Panc1 (cell line): ENCODE measurements at regions not wholly inside any gene's neighbourhood (a gene's known extent, or its start where the extent isn't known, plus 50 kb on each side); places are given as distances from the start of the nearest gene placed in this dataset.
"Not testable (repeated sequence)": the region's sequence is repeated elsewhere in the genome, so short reads cannot be mapped to it uniquely, and the experiment has no call there.

Experiments used
- ATAC-seq: fragments of 200-7000 bp; cut with Tn5 transposase; 2 replicates; pipeline ENCODE4 v1.9.1; 2020; ENCODE audit warnings: mild to moderate bottlenecking, moderate library complexity
- BruUV-seq: library from RNA; stranded (reverse); fragments of 400-500 nt; replicated peaks from 2 replicates; lab custom pipeline; 2021; lab: Mats Ljungman, UMichigan
- CTCF ChIA-PET: fragments of 300-600 bp; sonication (Branson Sonifier 250); formaldehyde crosslinking; loops from one replicate; lab custom pipeline; 2022; ENCODE audit warnings: antibody characterized with exemption; lab: Charles Lee
- POLR2A ChIA-PET: fragments of 300-600 bp; sonication (Branson Sonifier 250); formaldehyde crosslinking; loops from one replicate; lab custom pipeline; 2022; ENCODE audit warnings: antibody characterized with exemption; lab: Charles Lee
- DNase-seq: peaks from one replicate; pipeline ENCODE4 v3.0.0-alpha.2; 2010; ENCODE audit warnings: low read depth, low spot score
- H3K27ac ChIP-seq: 2 replicates; pipeline ENCODE4 v1.5.1; 2011; ENCODE audit warnings: mild to moderate bottlenecking, low read length, inconsistent platforms
- H3K27me3 ChIP-seq: fragments of 200-500 bp; sonication (Bioruptor generic); 2 replicates; pipeline ENCODE4 v1.6.0; 2014; ENCODE audit warnings: low read length, inconsistent platforms; ENCODE audit not compliant: control insufficient read depth, insufficient read depth
- H3K36me3 ChIP-seq: fragments of 200-500 bp; sonication (Bioruptor generic); 2 replicates; pipeline ENCODE4 v1.5.1; 2014; ENCODE audit warnings: inconsistent platforms, mild to moderate bottlenecking, low read length, moderate library complexity; ENCODE audit not compliant: control insufficient read depth, insufficient read depth
- H3K4me1 ChIP-seq: 2 replicates; pipeline ENCODE4 v1.5.1; 2011; ENCODE audit warnings: inconsistent platforms, mild to moderate bottlenecking, low read length, moderate library complexity; ENCODE audit not compliant: control insufficient read depth, insufficient read depth
- H3K4me3 ChIP-seq, 2 experiments: 2 replicates each; pipeline ENCODE4 v1.5.1; 2011 to 2012; ENCODE audit warnings: low read depth in 2 of 2, low read length in 2 of 2, mild to moderate bottlenecking in 2 of 2, inconsistent platforms in 1 of 2, moderate library complexity in 1 of 2
- H3K9me3 ChIP-seq: fragments of 200-500 bp; sonication (Bioruptor generic); 2 replicates; pipeline ENCODE4 v1.5.1; 2014; ENCODE audit warnings: low read depth, mild to moderate bottlenecking, inconsistent platforms, low read length, moderate library complexity; ENCODE audit not compliant: control insufficient read depth, insufficient read depth
- POLR2AphosphoS5 ChIP-seq: IDR thresholded peaks from 2 replicates; pipeline ENCODE4 v1.6.1; 2012; ENCODE audit warnings: mild to moderate bottlenecking, low read depth, low read length, moderate library complexity
- REST ChIP-seq, 2 experiments: IDR thresholded peaks; 2 replicates each; pipeline ENCODE4 v1.6.1; 2011 to 2012; ENCODE audit warnings: low read depth in 2 of 2, control low read depth in 1 of 2, low read length in 1 of 2, mild to moderate bottlenecking in 1 of 2, moderate library complexity in 1 of 2; ENCODE audit not compliant: insufficient read depth in 1 of 2
- SIN3A ChIP-seq: IDR thresholded peaks from 2 replicates; pipeline ENCODE4 v1.6.1; 2012; ENCODE audit warnings: low read depth, mild to moderate bottlenecking, low read length, moderate library complexity, borderline replicate concordance; ENCODE audit not compliant: insufficient read depth
- TCF7L2 ChIP-seq: IDR thresholded peaks from 2 replicates; pipeline ENCODE4 v1.6.1; 2011; ENCODE audit warnings: mild to moderate bottlenecking, low read depth, low read length, inconsistent platforms
- in situ Hi-C: cut with HindIII; loops from 2 replicates; pipeline ENCODE4 v1.10.0; 2016; ENCODE audit warnings: low sequenced_read_pairs, low pct_unique_long_range_greater_than_20kb
- intact Hi-C: fragments of 100-400 bp; cut with micrococcal nuclease; formaldehyde crosslinking; loops from one replicate; pipeline ENCODE4 v1.10.0; 2022; ENCODE audit not compliant: unreplicated experiment
- TF ChIP-seq, protein P1 (sequence below): fragments of 450-650 bp; IDR thresholded peaks from 2 replicates; pipeline ENCODE4 v1.5.1; 2017; ENCODE audit warnings: mild to moderate bottlenecking

GRCh38 chr2:53112408-53112807, 655.2 kb upstream of the CHAC2 start:
- H3K27ac ChIP-seq, BruUV-seq, DNase-seq, CTCF ChIA-PET, ATAC-seq, H3K36me3 ChIP-seq, H3K9me3 ChIP-seq, intact Hi-C loops, H3K4me3 ChIP-seq, H3K27me3 ChIP-seq, POLR2A ChIA-PET, H3K4me1 ChIP-seq, in situ Hi-C loops: not testable (repeated sequence)

DNA sequence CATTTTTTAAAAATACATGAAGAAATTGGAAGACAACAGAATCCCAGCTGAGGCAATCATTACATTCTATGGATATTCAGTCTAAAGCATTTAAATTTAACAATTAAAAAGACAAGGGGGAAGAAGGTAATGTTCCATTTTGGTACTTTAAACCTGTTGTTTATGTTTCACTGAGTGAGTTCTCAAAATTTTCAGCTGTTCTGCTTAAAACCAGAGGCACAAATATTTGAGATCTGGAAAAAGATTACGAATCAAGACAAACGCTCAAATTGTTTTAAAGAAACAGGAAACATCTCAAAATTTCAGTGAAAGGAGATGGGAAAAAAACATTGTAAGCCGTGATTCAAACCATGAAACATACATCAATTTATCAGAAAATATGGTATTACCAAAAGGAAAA, 656.2 kb upstream of the CHAC2 start:
- H3K27ac ChIP-seq = no peak overlapping the region
- intact Hi-C loops (no loop called here), in situ Hi-C loops (no loop called here)
- H3K9me3 ChIP-seq = no peaks in the 10 kb centered on the region
- POLR2A ChIA-PET = no interaction called here
- TF ChIP-seq TCF7L2 (no peak), REST (IDR thresholded peaks at IDR 0.05; ENCODE audit: insufficient read depth in 1 of 2, low read depth in 2 of 2, low read length in 1 of 2) (no peak), SIN3A (no peak)
- TF ChIP-seq, protein P1, sequence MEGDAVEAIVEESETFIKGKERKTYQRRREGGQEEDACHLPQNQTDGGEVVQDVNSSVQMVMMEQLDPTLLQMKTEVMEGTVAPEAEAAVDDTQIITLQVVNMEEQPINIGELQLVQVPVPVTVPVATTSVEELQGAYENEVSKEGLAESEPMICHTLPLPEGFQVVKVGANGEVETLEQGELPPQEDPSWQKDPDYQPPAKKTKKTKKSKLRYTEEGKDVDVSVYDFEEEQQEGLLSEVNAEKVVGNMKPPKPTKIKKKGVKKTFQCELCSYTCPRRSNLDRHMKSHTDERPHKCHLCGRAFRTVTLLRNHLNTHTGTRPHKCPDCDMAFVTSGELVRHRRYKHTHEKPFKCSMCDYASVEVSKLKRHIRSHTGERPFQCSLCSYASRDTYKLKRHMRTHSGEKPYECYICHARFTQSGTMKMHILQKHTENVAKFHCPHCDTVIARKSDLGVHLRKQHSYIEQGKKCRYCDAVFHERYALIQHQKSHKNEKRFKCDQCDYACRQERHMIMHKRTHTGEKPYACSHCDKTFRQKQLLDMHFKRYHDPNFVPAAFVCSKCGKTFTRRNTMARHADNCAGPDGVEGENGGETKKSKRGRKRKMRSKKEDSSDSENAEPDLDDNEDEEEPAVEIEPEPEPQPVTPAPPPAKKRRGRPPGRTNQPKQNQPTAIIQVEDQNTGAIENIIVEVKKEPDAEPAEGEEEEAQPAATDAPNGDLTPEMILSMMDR = no peak
- CTCF ChIA-PET = no interaction called here
- BruUV-seq = no TSS peak
- no peak for DNase-seq
- H3K36me3 ChIP-seq = no peaks in the 10 kb centered on the region
- no peak for ATAC-seq
- no peaks in the 10 kb centered on the region for H3K4me1 ChIP-seq
- H3K27me3 ChIP-seq = no peaks in the 10 kb centered on the region
- no peak overlapping the region for H3K4me3 ChIP-seq

- TF ChIP-seq TCF7L2 (no peak), POLR2AphosphoS5 (no peak), REST (IDR thresholded peaks at IDR 0.05; ENCODE audit: insufficient read depth in 1 of 2, low read depth in 2 of 2, low read length in 1 of 2) (no peak), SIN3A (no peak)
- TF ChIP-seq, protein P1 = no peak
- ATAC-seq (no peak), DNase-seq (no peak)
- no peaks in the 10 kb centered on the region for H3K4me1 ChIP-seq
- no peak overlapping the region for H3K27ac ChIP-seq
- H3K27me3 ChIP-seq = no peaks in the 10 kb centered on the region
- POLR2A ChIA-PET = no interaction called here
- no peak overlapping the region for H3K4me3 ChIP-seq
- in situ Hi-C loops = no loop called here
- H3K36me3 ChIP-seq = no peaks in the 10 kb centered on the region
- CTCF ChIA-PET = no interaction called here
- no TSS peak for BruUV-seq
- intact Hi-C loops = no loop called here
- no peaks in the 10 kb centered on the region for H3K9me3 ChIP-seq
These were observed 656.6 kb upstream of the CHAC2 start for GRCh38 chr2:53111004-53111403.
